WTC11 (cell line): ENCODE measurements at regions not wholly inside any gene's neighbourhood (a gene's known extent, or its start where the extent isn't known, plus 50 kb on each side); places are given as distances from the start of the nearest gene placed in this dataset.

Experiments
- ATAC-seq: fragments of 200-7000 bp; cut with Tn5 transposase; 2 replicates; pipeline ENCODE4 v1.10.0; 2021; ENCODE audit warnings: mild to moderate bottlenecking, moderate library complexity
- CTCF ChIA-PET: fragments of 300-600 bp; sonication (Branson Sonifier 250); formaldehyde crosslinking; loops from one replicate; lab custom pipeline; 2021; ENCODE audit warnings: antibody characterized with exemption; lab: Charles Lee
- POLR2A ChIA-PET: fragments of 350-600 bp; sonication (Branson Sonifier 250); formaldehyde crosslinking; loops from one replicate; lab custom pipeline; 2021; ENCODE audit warnings: antibody characterized with exemption; lab: Charles Lee
- DNase-seq: peaks from one replicate; pipeline ENCODE4 v3.0.0; 2021; ENCODE audit warnings: low spot score
- H3K27ac Mint-ChIP-seq: 2 replicates; pipeline ENCODE4 v1.8.0; 2021; ENCODE audit warnings: mixed read lengths
- H3K27me3 Mint-ChIP-seq: 2 replicates; pipeline ENCODE4 v1.8.0; 2021; ENCODE audit warnings: low read depth, mild to moderate bottlenecking, moderate library complexity, mixed read lengths
- H3K36me3 Mint-ChIP-seq: 2 replicates; pipeline ENCODE4 v1.8.0; 2021; ENCODE audit warnings: mixed read lengths
- H3K4me1 Mint-ChIP-seq: 2 replicates; pipeline ENCODE4 v1.8.0; 2022; ENCODE audit warnings: mixed read lengths
- H3K4me3 Mint-ChIP-seq: 2 replicates; pipeline ENCODE4 v1.8.0; 2021; ENCODE audit warnings: mild to moderate bottlenecking, moderate library complexity, mixed read lengths
- H3K9me3 Mint-ChIP-seq: 2 replicates; pipeline ENCODE4 v1.8.0; 2021; ENCODE audit warnings: mixed read lengths
- ATF1 ChIP-seq: sonication (generic); formaldehyde crosslinking; IDR thresholded peaks from 2 replicates; pipeline ENCODE4 v1.8.1; 2023; ENCODE audit warnings: mild to moderate bottlenecking, moderate library complexity, missing genetic modification reagents
- EMX1 ChIP-seq: fragments of 250-450 bp; sonication (Bioruptor Pico); IDR thresholded peaks from 2 replicates; pipeline ENCODE4 v1.8.0; 2021; ENCODE audit warnings: mild to moderate bottlenecking
- FOXJ3 ChIP-seq: sonication (generic); formaldehyde crosslinking; IDR thresholded peaks from 2 replicates; pipeline ENCODE4 v1.9.0; 2021; ENCODE audit warnings: missing genetic modification reagents, mild to moderate bottlenecking, borderline replicate concordance
- FOXK1 ChIP-seq: sonication (generic); formaldehyde crosslinking; IDR thresholded peaks from 2 replicates; pipeline ENCODE4 v1.8.0; 2022; ENCODE audit warnings: mild to moderate bottlenecking, moderate library complexity, missing genetic modification reagents
- GTF2I ChIP-seq: fragments of 250-450 bp; sonication (Bioruptor Pico); conservative IDR thresholded peaks from 2 replicates; pipeline ENCODE4 v1.4.0; 2021; ENCODE audit warnings: mild to moderate bottlenecking
- JUN ChIP-seq: sonication (generic); formaldehyde crosslinking; IDR thresholded peaks from 2 replicates; pipeline ENCODE4 v1.8.0; 2023; ENCODE audit warnings: mild to moderate bottlenecking, missing genetic modification reagents
- KAT7 ChIP-seq: sonication (generic); formaldehyde crosslinking; IDR thresholded peaks from 2 replicates; pipeline ENCODE4 v1.8.1; 2023; ENCODE audit warnings: missing genetic modification reagents, mild to moderate bottlenecking, borderline replicate concordance
- MAX ChIP-seq: sonication (generic); formaldehyde crosslinking; IDR thresholded peaks from 2 replicates; pipeline ENCODE4 v1.8.0; 2022; ENCODE audit warnings: mild to moderate bottlenecking, missing genetic modification reagents
- MYBL2 ChIP-seq: sonication (generic); formaldehyde crosslinking; IDR thresholded peaks from 2 replicates; pipeline ENCODE4 v1.8.1; 2023; ENCODE audit warnings: mild to moderate bottlenecking, moderate library complexity, missing genetic modification reagents
- OVOL2 ChIP-seq: fragments of 250-450 bp; sonication (Bioruptor Pico); IDR thresholded peaks from 2 replicates; pipeline ENCODE4 v1.9.0; 2021; ENCODE audit warnings: mild to moderate bottlenecking, borderline replicate concordance
- PREB ChIP-seq: sonication (generic); formaldehyde crosslinking; IDR thresholded peaks from 2 replicates; pipeline ENCODE4 v1.8.1; 2022; ENCODE audit warnings: mild to moderate bottlenecking, missing genetic modification reagents, moderate library complexity, borderline replicate concordance
- SOX15 ChIP-seq: fragments of 250-450 bp; sonication (Bioruptor Pico); IDR thresholded peaks from 2 replicates; pipeline ENCODE4 v1.9.0; 2021; ENCODE audit warnings: mild to moderate bottlenecking
- SP1 ChIP-seq: sonication (generic); formaldehyde crosslinking; conservative IDR thresholded peaks from 2 replicates; pipeline ENCODE4 v1.8.1; 2022; ENCODE audit warnings: missing genetic modification reagents
- ZBTB43 ChIP-seq: sonication (generic); formaldehyde crosslinking; IDR thresholded peaks from 2 replicates; pipeline ENCODE4 v1.8.1; 2023; ENCODE audit warnings: mild to moderate bottlenecking, missing genetic modification reagents
- ZNF263 ChIP-seq: sonication (generic); formaldehyde crosslinking; IDR thresholded peaks from 2 replicates; pipeline ENCODE4 v1.8.1; 2022; ENCODE audit warnings: low read depth, mild to moderate bottlenecking, moderate library complexity, missing genetic modification reagents
- ZNF317 ChIP-seq: sonication (generic); formaldehyde crosslinking; IDR thresholded peaks from 2 replicates; pipeline ENCODE4 v1.8.1; 2023; ENCODE audit warnings: low read depth, mild to moderate bottlenecking, moderate library complexity, missing genetic modification reagents, borderline replicate concordance
- ZNF416 ChIP-seq: fragments of 250-450 bp; sonication (Bioruptor Pico); IDR thresholded peaks from 2 replicates; pipeline ENCODE4 v1.9.0; 2021; ENCODE audit warnings: mild to moderate bottlenecking, inconsistent platforms
- ZNF423 ChIP-seq: fragments of 250-450 bp; sonication (Bioruptor Pico); IDR thresholded peaks from 2 replicates; pipeline ENCODE4 v2.1.2; 2022; ENCODE audit warnings: mild to moderate bottlenecking, moderate library complexity
- ZNF425 ChIP-seq: fragments of 250-450 bp; sonication (Bioruptor Pico); conservative IDR thresholded peaks from 2 replicates; pipeline ENCODE4 v1.9.0; 2021; ENCODE audit warnings: mild to moderate bottlenecking

- no peak for TF ChIP-seq ZNF423 (CRISPR knock-in tag)
- no peak for TF ChIP-seq FOXJ3 (CRISPR knock-in tag)
- no peak for TF ChIP-seq PREB (CRISPR knock-in tag)
These were observed 166.1 kb upstream of the TNFAIP3 start (continued) for GRCh38 chr6:137700751-137701477.

GRCh38 chr6:137701942-137702341 lies 165.1 kb upstream of the TNFAIP3 start:
- Mint-ChIP-seq H3K9me3 (no peaks in the 10 kb centered on the region), H3K4me3 (no peak overlapping the region), H3K27me3 (no peaks in the 10 kb centered on the region), H3K4me1 (peaks cover 9% of the 10 kb centered on the region), H3K27ac (no peak overlapping the region), H3K36me3 (no peaks in the 10 kb centered on the region)
- ATAC-seq = no peak
- no peak for DNase-seq
- ChIA-PET CTCF (no interaction called here), POLR2A (no interaction called here)
- TF ChIP-seq OVOL2 (CRISPR knock-in tag) = no peak
- no peak for TF ChIP-seq JUN (CRISPR knock-in tag)
- no peak for TF ChIP-seq EMX1 (CRISPR knock-in tag)
- no peak for TF ChIP-seq ATF1 (CRISPR knock-in tag)
- TF ChIP-seq ZNF425 = no peak
- no peak for TF ChIP-seq ZBTB43
- no peak for TF ChIP-seq KAT7 (CRISPR knock-in tag)

- no peak for TF ChIP-seq ZNF317
- no peak for TF ChIP-seq FOXK1 (CRISPR knock-in tag)
- TF ChIP-seq SOX15 = no peak
- TF ChIP-seq SP1 (CRISPR knock-in tag) = no peak
- TF ChIP-seq GTF2I (CRISPR knock-in tag) = no peak
- TF ChIP-seq MAX (CRISPR knock-in tag) = no peak
- TF ChIP-seq ZNF416 = no peak
- no peak for TF ChIP-seq ZNF263 (CRISPR knock-in tag)
- TF ChIP-seq MYBL2 (CRISPR knock-in tag) = no peak
- no peak for TF ChIP-seq ATF1 (CRISPR knock-in tag)
- TF ChIP-seq KAT7 (CRISPR knock-in tag) = no peak
- no peak for TF ChIP-seq ZBTB43
- Mint-ChIP-seq H3K4me1 (peaks cover 3% of the 10 kb centered on the region), H3K9me3 (no peaks in the 10 kb centered on the region), H3K36me3 (no peaks in the 10 kb centered on the region), H3K27ac (no peak overlapping the region), H3K27me3 (no peaks in the 10 kb centered on the region), H3K4me3 (no peak overlapping the region)
- ATAC-seq = no peak
- ChIA-PET POLR2A (no interaction called here), CTCF (no interaction called here)
- no peak for DNase-seq
These were observed 164.2 kb upstream of the TNFAIP3 start for GRCh38 chr6:137702791-137703424.
